HG03342 (cell line): ENCODE measurements at regions not wholly inside any gene's neighbourhood (a gene's known extent, or its start where the extent isn't known, plus 50 kb on each side); places are given as distances from the start of the nearest gene placed in this dataset.

ENCODE experiments used
- ATAC-seq: cut with Tn5 transposase; IDR thresholded peaks from one replicate; pipeline ENCODE4 v1.9.1; 2021; ENCODE audit warnings: mild to moderate bottlenecking, moderate library complexity; ENCODE audit not compliant: unreplicated experiment

DNA sequence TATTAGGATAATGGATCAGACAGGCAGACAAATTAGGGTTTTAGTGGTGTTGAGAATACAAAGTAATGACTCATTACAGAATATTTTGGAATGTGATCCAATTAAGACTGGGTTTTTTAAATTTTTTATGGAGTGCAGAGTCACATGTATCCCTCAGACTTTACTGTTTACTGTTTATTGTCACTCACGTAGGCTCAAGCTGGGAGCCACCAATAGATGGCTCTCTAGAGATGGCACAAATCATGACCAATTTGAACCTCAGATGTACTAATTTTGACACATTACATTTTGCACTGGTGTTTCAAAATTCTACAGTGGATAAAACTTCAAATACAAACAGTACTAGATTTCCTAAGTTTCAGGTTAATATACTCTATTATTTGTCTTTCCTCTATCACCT, 53.6 kb upstream of the ANO3 start:
- no peak for ATAC-seq
